ENCODE measurements at regions not wholly inside any gene's neighbourhood (a gene's known extent, or its start where the extent isn't known, plus 50 kb on each side); places are given as distances from the start of the nearest gene placed in this dataset.

DNA sequence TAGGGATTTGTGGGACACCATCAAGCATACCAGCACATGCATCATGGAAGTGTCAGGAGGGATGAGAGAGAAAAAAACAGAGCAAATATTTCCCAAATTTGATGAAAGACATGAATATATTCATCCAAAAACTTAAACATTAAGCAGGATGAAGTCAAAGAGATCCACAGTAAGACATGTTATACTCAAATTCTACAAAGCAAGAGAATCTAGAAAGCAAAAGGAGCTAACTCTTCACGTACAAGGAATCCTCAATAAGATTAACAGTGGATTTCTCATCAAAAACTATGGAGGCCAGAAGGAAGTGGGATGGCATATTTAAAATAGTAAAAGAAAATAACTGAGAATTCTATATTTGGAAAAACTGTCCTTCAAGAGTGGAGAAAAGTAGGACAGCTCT, 374.8 kb downstream of the ZFHX3 start (continued):
- TF ChIP-seq ETS2 (tag; IDR thresholded peaks at IDR 0.05; ENCODE audit: borderline replicate concordance, poor library complexity, severe bottlenecking), result no peak
- TF ChIP-seq XRCC3 (IDR thresholded peaks at IDR 0.05), result peak; percentile 86
- TF ChIP-seq ZSCAN32 (CRISPR knock-in tag; IDR thresholded peaks at IDR 0.05), result no peak
- no peak for TF ChIP-seq SMAD4 (CRISPR knock-in tag; conservative IDR thresholded peaks at IDR 0.05)
- peak; percentile 81; the same call in 1 of the 2 replicates for TF ChIP-seq CBX5 (IDR thresholded peaks at IDR 0.05; ENCODE audit: borderline replicate concordance, low read depth)
- TF ChIP-seq CHD4 (IDR thresholded peaks at IDR 0.05; ENCODE audit: insufficient read depth, insufficient replicate concordance, low read depth, low read length, poor library complexity, severe bottlenecking), result no peak
- TF ChIP-seq, protein P1, sequence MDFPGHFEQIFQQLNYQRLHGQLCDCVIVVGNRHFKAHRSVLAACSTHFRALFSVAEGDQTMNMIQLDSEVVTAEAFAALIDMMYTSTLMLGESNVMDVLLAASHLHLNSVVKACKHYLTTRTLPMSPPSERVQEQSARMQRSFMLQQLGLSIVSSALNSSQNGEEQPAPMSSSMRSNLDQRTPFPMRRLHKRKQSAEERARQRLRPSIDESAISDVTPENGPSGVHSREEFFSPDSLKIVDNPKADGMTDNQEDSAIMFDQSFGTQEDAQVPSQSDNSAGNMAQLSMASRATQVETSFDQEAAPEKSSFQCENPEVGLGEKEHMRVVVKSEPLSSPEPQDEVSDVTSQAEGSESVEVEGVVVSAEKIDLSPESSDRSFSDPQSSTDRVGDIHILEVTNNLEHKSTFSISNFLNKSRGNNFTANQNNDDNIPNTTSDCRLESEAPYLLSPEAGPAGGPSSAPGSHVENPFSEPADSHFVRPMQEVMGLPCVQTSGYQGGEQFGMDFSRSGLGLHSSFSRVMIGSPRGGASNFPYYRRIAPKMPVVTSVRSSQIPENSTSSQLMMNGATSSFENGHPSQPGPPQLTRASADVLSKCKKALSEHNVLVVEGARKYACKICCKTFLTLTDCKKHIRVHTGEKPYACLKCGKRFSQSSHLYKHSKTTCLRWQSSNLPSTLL (IDR thresholded peaks at IDR 0.05), result no peak
- TF ChIP-seq ZC3H4 (CRISPR knock-in tag; IDR thresholded peaks at IDR 0.05; ENCODE audit: borderline replicate concordance), result no peak
- no peak for TF ChIP-seq LARP7 (IDR thresholded peaks at IDR 0.05)
- no peak for TF ChIP-seq POLR2G (IDR thresholded peaks at IDR 0.05; ENCODE audit: low read depth, low read length)
- no peak for TF ChIP-seq HDAC8 (tag; IDR thresholded peaks at IDR 0.05)
- no peak for TF ChIP-seq ZNF431 (CRISPR knock-in tag; IDR thresholded peaks at IDR 0.05)
- no peak for TF ChIP-seq MAFG (tag; conservative IDR thresholded peaks at IDR 0.05)
- no peak for TF ChIP-seq ZNF354B (CRISPR knock-in tag; IDR thresholded peaks at IDR 0.05)
- TF ChIP-seq ZNF140 (CRISPR knock-in tag; IDR thresholded peaks at IDR 0.05), result no peak
- no peak for TF ChIP-seq PYGO2 (tag; IDR thresholded peaks at IDR 0.05)
- no peak for TF ChIP-seq CBFB (CRISPR knock-in tag; IDR thresholded peaks at IDR 0.05)
- no peak for TF ChIP-seq CREBBP (IDR thresholded peaks at IDR 0.05; ENCODE audit: low read depth, low read length)
- no peak for TF ChIP-seq WHSC1 (IDR thresholded peaks at IDR 0.05; ENCODE audit: low read length)
- TF ChIP-seq ZNF79 (CRISPR knock-in tag; IDR thresholded peaks at IDR 0.05; ENCODE audit: low read depth), result no peak
- no peak for TF ChIP-seq KHSRP (IDR thresholded peaks at IDR 0.05)
- TF ChIP-seq NUFIP1 (IDR thresholded peaks at IDR 0.05; ENCODE audit: partially characterized antibody), result no peak
- TF ChIP-seq CSDE1 (IDR thresholded peaks at IDR 0.05), result no peak
- no peak for TF ChIP-seq PCBP1 (IDR thresholded peaks at IDR 0.05; ENCODE audit: low read depth, low read length, poor library complexity, severe bottlenecking)
- no peak for TF ChIP-seq NR1H2 (CRISPR knock-in tag; IDR thresholded peaks at IDR 0.05)
- no peak for TF ChIP-seq KDM2B (CRISPR knock-in tag; IDR thresholded peaks at IDR 0.05)
- no peak for TF ChIP-seq SIN3A (IDR thresholded peaks at IDR 0.05; ENCODE audit: borderline replicate concordance in 2 of 2, control insufficient read depth in 1 of 2, low read depth in 2 of 2, low read length in 2 of 2)
- no peak for TF ChIP-seq CBFA2T3 (IDR thresholded peaks at IDR 0.05)
- no peak for TF ChIP-seq BCOR (IDR thresholded peaks at IDR 0.05)

All from K562 (cell line).